Esophagus squamous epithelium (tissue), 4 donors: ENCODE measurements at regions not wholly inside any gene's neighbourhood (a gene's known extent, or its start where the extent isn't known, plus 50 kb on each side); places are given as distances from the start of the nearest gene placed in this dataset.

ENCODE experiments used
- POLR2A ChIP-seq, 4 donors: fragments of 450-650 bp; IDR thresholded peaks; one replicate each; pipeline ENCODE4 v1.6.1; 2017; ENCODE audit warnings: antibody characterized with exemption in 4 of 4, mild to moderate bottlenecking in 4 of 4, moderate library complexity in 3 of 4
- TF ChIP-seq, protein P1 (sequence below), 6 experiments: fragments of 450-650 bp in 4 of 6; fragments of 200-600 bp in 2 of 6; sonication (generic) in 2 of 6; IDR thresholded peaks; one replicate each; pipeline ENCODE4 v1.5.1; 2016 to 2019; ENCODE audit warnings: antibody characterized with exemption in 6 of 6, mild to moderate bottlenecking in 4 of 6, moderate library complexity in 4 of 6

DNA sequence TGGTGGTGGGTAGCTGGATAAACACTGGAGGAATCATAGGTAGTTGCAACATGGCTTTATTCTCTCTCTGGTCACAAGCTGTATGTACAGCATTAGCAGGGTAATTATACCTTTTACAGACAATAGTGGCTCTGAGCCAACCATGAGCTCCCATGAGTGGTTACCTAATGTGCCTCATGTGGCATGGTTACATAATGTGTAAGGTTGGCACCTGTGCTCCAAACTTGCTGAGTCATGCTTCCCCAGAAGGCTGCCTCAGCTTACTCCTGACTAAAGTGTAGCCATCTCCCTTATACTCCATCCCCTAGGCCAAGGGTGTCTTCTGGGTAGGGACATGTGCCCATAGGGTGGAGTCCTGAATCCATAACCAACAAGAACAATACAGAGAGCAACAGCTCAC, 345.3 kb upstream of the SEMA3C start:
- TF ChIP-seq, protein P1, sequence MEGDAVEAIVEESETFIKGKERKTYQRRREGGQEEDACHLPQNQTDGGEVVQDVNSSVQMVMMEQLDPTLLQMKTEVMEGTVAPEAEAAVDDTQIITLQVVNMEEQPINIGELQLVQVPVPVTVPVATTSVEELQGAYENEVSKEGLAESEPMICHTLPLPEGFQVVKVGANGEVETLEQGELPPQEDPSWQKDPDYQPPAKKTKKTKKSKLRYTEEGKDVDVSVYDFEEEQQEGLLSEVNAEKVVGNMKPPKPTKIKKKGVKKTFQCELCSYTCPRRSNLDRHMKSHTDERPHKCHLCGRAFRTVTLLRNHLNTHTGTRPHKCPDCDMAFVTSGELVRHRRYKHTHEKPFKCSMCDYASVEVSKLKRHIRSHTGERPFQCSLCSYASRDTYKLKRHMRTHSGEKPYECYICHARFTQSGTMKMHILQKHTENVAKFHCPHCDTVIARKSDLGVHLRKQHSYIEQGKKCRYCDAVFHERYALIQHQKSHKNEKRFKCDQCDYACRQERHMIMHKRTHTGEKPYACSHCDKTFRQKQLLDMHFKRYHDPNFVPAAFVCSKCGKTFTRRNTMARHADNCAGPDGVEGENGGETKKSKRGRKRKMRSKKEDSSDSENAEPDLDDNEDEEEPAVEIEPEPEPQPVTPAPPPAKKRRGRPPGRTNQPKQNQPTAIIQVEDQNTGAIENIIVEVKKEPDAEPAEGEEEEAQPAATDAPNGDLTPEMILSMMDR (IDR thresholded peaks at IDR 0.05) = no peak
- no peak for TF ChIP-seq POLR2A (IDR thresholded peaks at IDR 0.05)
